Prostate gland (tissue), 2 donors: ENCODE measurements at regions not wholly inside any gene's neighbourhood (a gene's known extent, or its start where the extent isn't known, plus 50 kb on each side); places are given as distances from the start of the nearest gene placed in this dataset.

Source experiments
- DNase-seq: peaks from one replicate; pipeline ENCODE4 v3.0.0-alpha.2; 2019; ENCODE audit warnings: low spot score
- H3K27ac ChIP-seq, 2 donors: fragments of 200-600 bp; sonication (generic); 2 replicates each; pipeline ENCODE4 v1.5.1; 2017 to 2019
- H3K27me3 ChIP-seq: fragments of 200-600 bp; sonication (generic); replicated peaks from 2 replicates; pipeline ENCODE4 v1.5.1; 2019; ENCODE audit not compliant: insufficient read depth
- H3K36me3 ChIP-seq, 2 donors: fragments of 200-600 bp; sonication (generic); 1 replicate in 1 of 2; 2 replicates in 1 of 2; pipeline versions ENCODE4 v1.5.1 to v1.8.1; 2017 to 2019
- H3K4me1 ChIP-seq: fragments of 200-600 bp; sonication (generic); replicated peaks from 2 replicates; pipeline ENCODE4 v1.5.1; 2019
- H3K4me3 ChIP-seq, 2 donors: fragments of 200-600 bp; sonication (generic); 2 replicates each; pipeline ENCODE4 v1.5.1; 2017 to 2019
- H3K9me3 ChIP-seq: fragments of 200-600 bp; sonication (generic); 2 replicates; pipeline ENCODE4 v1.5.1; 2017
- POLR2A ChIP-seq: fragments of 450-650 bp; IDR thresholded peaks from one replicate; pipeline ENCODE4 v1.6.1; 2016; ENCODE audit warnings: antibody characterized with exemption, mild to moderate bottlenecking
- POLR2AphosphoS5 ChIP-seq: sonication (generic); formaldehyde crosslinking; IDR thresholded peaks from one replicate; pipeline ENCODE4 v1.6.1; 2017; ENCODE audit warnings: antibody characterized with exemption
- WGBS: methylation state at CpG from one replicate; pipeline ENCODE4 v1.1.5; 2018; 5-methylcytosine and 5-hydroxymethylcytosine counted together
- intact Hi-C: fragments of 100-400 bp; cut with DNase I; formaldehyde crosslinking; loops from one replicate; pipeline ENCODE4 v1.14.2; 2022
- TF ChIP-seq, protein P1 (sequence below), 4 experiments: fragments of 200-600 bp in 2 of 4; fragments of 450-650 bp in 2 of 4; sonication (generic) in 2 of 4; IDR thresholded peaks; 1 replicate in 3 of 4; 2 replicates in 1 of 4; pipeline ENCODE4 v1.5.1; 2016 to 2019; ENCODE audit warnings: antibody characterized with exemption in 4 of 4, mild to moderate bottlenecking in 2 of 4, moderate library complexity in 2 of 4

DNA sequence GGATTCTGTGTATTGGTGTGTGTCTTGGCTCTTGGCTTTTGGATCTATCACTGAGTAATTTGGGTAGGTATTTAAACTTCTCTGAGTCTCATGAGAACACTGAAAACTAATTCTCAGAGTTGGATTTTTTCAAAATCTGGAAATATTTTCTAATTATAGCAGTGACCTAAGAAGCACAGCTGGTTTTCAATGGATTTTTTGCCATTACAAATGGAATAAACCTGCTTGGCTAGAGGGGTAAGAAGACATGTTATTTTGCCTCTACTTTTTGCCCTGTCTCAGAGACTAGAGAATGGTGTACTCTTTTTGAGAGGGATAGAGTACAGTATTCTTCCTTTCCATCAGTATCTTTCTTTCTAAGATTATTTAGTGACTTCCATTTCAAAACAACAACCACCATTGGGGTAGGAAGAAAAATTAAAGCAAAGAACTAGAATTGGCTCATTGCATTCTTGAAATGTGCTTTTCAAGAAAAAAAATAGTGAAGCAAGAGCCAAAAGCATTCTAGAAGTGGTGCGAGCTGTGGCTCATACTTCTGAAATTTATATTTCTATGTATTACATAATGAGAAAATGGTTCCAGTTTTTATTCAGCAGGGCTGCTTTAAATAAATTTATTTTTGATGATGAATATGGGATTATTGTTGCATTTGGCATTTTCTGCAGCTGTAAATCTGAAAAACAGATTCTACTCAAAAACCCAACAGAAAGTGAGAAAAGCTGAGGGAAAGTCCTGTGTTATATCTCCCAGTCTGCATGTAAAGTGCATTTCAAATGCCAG lies 850.2 kb upstream of the SLIT2 start:
- no peaks in the 10 kb centered on the region for H3K4me1 ChIP-seq
- H3K9me3 ChIP-seq, result no peaks in the 10 kb centered on the region
- TF ChIP-seq, protein P1, sequence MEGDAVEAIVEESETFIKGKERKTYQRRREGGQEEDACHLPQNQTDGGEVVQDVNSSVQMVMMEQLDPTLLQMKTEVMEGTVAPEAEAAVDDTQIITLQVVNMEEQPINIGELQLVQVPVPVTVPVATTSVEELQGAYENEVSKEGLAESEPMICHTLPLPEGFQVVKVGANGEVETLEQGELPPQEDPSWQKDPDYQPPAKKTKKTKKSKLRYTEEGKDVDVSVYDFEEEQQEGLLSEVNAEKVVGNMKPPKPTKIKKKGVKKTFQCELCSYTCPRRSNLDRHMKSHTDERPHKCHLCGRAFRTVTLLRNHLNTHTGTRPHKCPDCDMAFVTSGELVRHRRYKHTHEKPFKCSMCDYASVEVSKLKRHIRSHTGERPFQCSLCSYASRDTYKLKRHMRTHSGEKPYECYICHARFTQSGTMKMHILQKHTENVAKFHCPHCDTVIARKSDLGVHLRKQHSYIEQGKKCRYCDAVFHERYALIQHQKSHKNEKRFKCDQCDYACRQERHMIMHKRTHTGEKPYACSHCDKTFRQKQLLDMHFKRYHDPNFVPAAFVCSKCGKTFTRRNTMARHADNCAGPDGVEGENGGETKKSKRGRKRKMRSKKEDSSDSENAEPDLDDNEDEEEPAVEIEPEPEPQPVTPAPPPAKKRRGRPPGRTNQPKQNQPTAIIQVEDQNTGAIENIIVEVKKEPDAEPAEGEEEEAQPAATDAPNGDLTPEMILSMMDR (IDR thresholded peaks at IDR 0.05), result no peak
- no peak for TF ChIP-seq POLR2AphosphoS5
- no peak for TF ChIP-seq POLR2A
- no peaks in the 10 kb centered on the region for H3K36me3 ChIP-seq
- 85% methylated on average over 1 of the region's 1 CpG for WGBS
- no peak overlapping the region for H3K27ac ChIP-seq
- no peak for DNase-seq
- H3K4me3 ChIP-seq, result no peak overlapping the region
- H3K27me3 ChIP-seq, result no peaks in the 10 kb centered on the region
- intact Hi-C loops, result no loop called here

DNA sequence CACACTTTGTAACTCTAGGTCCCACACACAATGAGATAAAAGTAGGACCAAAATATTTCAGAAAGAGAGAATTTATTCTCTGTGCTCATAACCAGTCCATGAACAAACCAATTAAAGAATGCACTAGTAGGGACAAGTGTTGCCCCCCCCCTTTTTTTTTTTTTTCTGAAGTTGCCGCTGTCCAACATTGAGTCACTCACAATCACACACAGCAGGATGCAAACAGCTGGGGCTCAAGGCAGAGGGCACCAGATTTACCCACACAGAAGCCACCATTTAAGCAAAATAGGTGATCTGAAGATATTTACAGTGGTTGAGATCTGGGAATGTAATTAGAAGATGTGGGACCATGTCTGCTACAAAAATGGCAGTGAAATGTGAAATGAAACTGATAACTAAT lies 850.9 kb upstream of the SLIT2 start:
- TF ChIP-seq, protein P1 (IDR thresholded peaks at IDR 0.05), result no peak
- TF ChIP-seq POLR2AphosphoS5 (no peak), POLR2A (no peak)
- Histone ChIP-seq H3K4me1 (no peaks in the 10 kb centered on the region), H3K27ac (no peak overlapping the region), H3K36me3 (no peaks in the 10 kb centered on the region), H3K9me3 (no peaks in the 10 kb centered on the region), H3K27me3 (no peaks in the 10 kb centered on the region), H3K4me3 (no peak overlapping the region)
- 88% methylated on average over 1 of the region's 1 CpG for WGBS
- intact Hi-C loops, result no loop called here
- no peak for DNase-seq

DNA sequence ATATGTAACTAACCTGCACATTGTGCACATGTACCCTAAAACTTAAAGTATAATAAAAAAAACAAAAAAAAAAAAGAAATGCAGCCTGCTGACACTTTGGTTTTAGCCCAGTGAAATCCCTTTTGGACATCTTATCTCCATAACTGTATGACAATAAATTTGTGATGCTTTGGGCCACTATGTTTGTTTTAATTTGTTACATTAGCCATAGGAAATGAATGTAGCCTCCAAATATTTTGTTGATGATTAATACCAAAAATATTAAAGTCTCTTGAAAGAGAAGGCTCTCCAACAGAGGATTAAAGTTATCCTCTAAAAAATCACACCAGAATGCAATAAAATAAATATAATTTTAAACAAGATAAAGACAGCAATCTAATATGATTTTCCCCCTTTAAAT lies 852.7 kb upstream of the SLIT2 start:
- intact Hi-C loops, result no loop called here
- no peak overlapping the region for H3K4me3 ChIP-seq
- no peaks in the 10 kb centered on the region for H3K4me1 ChIP-seq
- no peaks in the 10 kb centered on the region for H3K9me3 ChIP-seq
- no peak for TF ChIP-seq POLR2A
- TF ChIP-seq POLR2AphosphoS5, result no peak
- TF ChIP-seq, protein P1 (IDR thresholded peaks at IDR 0.05), result no peak
- no peak for DNase-seq
- H3K27me3 ChIP-seq, result no peaks in the 10 kb centered on the region
- H3K27ac ChIP-seq, result no peak overlapping the region
- no peaks in the 10 kb centered on the region for H3K36me3 ChIP-seq

DNA sequence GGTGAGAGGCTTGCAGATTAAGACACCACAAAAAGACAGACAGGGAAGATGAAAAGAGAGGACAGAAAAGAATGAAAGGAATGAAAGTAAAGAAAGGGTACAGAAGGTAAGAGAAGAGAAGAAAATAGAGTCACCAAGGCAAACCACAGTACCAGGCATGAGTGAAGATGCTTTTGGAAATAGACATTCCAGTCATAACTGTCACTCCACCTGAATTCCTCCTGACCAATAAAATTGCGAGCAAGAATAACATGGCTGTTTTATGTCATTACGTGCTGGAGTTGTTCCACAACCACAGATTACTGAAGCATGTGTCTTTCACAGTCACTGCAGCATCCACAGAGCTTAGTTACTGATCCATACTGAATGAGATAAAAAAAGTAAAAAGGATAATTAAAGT lies 864.9 kb upstream of the SLIT2 start:
- intact Hi-C loops, result no loop called here
- no peak for TF ChIP-seq POLR2AphosphoS5
- TF ChIP-seq POLR2A, result no peak
- TF ChIP-seq, protein P1 (IDR thresholded peaks at IDR 0.05), result no peak
- Histone ChIP-seq H3K27ac (no peak overlapping the region), H3K4me3 (no peak overlapping the region), H3K9me3 (no peaks in the 10 kb centered on the region), H3K27me3 (no peaks in the 10 kb centered on the region), H3K4me1 (no peaks in the 10 kb centered on the region), H3K36me3 (no peaks in the 10 kb centered on the region)
- 34% methylated on average over 2 of the region's 2 CpGs for WGBS
- no peak for DNase-seq
